RWPE2 (cell line): ENCODE measurements at regions not wholly inside any gene's neighbourhood (a gene's known extent, or its start where the extent isn't known, plus 50 kb on each side); places are given as distances from the start of the nearest gene placed in this dataset.
"Not testable (repeated sequence)": the region's sequence is repeated elsewhere in the genome, so short reads cannot be mapped to it uniquely, and the experiment has no call there.

Experiments used
- ATAC-seq: fragments of 200-7000 bp; cut with Tn5 transposase; 3 replicates; pipeline ENCODE4 v1.9.1; 2021; ENCODE audit warnings: low read depth
- DNase-seq: peaks from one replicate; pipeline ENCODE4 v3.0.0-alpha.2; 2020; ENCODE audit warnings: low spot score
- H3K27ac ChIP-seq: fragments of 450-650 bp; 2 replicates; pipeline ENCODE4 v1.5.1; 2017; ENCODE audit warnings: mild to moderate bottlenecking; ENCODE audit not compliant: poor library complexity, severe bottlenecking
- H3K27me3 ChIP-seq: fragments of 250-450 bp; sonication (Bioruptor Pico); 2 replicates; pipeline ENCODE4 v1.5.1; 2021; ENCODE audit warnings: mild to moderate bottlenecking, moderate library complexity; ENCODE audit not compliant: insufficient read depth, poor library complexity, severe bottlenecking
- H3K36me3 ChIP-seq: fragments of 250-450 bp; sonication (Bioruptor Pico); 2 replicates; pipeline ENCODE4 v1.5.1; 2020; ENCODE audit warnings: low read depth, mild to moderate bottlenecking, moderate library complexity
- H3K4me1 ChIP-seq: fragments of 250-450 bp; sonication (Bioruptor Pico); 2 replicates; pipeline ENCODE4 v1.5.1; 2021; ENCODE audit warnings: mild to moderate bottlenecking, moderate library complexity; ENCODE audit not compliant: insufficient read depth, poor library complexity, severe bottlenecking
- H3K4me3 ChIP-seq: fragments of 250-450 bp; sonication (Bioruptor Pico); 2 replicates; pipeline ENCODE4 v1.5.1; 2021; ENCODE audit warnings: mild to moderate bottlenecking, moderate library complexity; ENCODE audit not compliant: severe bottlenecking
- H3K9me3 ChIP-seq: fragments of 250-450 bp; sonication (Bioruptor Pico); 2 replicates; pipeline ENCODE4 v1.5.1; 2021; ENCODE audit warnings: mild to moderate bottlenecking, moderate library complexity; ENCODE audit not compliant: severe bottlenecking
- TF ChIP-seq, protein P1 (sequence below): fragments of 450-650 bp; IDR thresholded peaks from one replicate; pipeline ENCODE4 v1.5.1; 2017; ENCODE audit warnings: mild to moderate bottlenecking, moderate library complexity; ENCODE audit not compliant: poor library complexity, severe bottlenecking

DNA sequence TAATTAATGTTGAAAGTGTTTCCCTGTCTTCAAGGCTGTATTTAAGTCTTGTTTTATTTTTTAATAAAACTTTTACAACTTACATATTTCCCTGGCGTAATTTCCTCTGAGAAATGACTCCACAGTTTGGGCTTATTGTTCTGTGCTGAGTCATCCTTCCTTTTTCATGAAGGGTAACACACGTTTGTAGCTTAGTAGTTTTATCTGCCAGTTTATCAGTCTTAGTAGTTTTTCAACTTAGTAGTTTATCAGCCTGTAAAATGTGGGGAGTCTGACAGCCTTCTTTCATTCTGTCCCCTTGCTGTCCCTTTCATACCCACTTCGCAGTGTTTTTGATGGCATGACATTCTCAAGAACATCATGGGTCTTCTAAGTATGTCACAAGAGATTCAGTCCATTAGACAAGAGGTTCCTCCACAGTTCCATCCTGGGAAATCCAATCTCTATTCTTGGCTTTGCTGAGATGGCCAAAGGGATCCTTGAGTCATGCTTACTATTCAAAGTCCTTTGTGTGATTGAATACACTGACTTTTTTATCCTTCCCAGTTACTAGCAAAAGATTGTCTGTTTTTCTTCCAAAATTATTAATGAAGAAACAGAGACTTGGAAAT lies 60.0 kb upstream of the SGPP2 start:
- H3K36me3 ChIP-seq = no peaks in the 10 kb centered on the region
- ATAC-seq (peak; percentile 68), DNase-seq (no peak)
- no peak overlapping the region for H3K4me3 ChIP-seq
- H3K9me3 ChIP-seq = no peaks in the 10 kb centered on the region
- no peaks in the 10 kb centered on the region for H3K27me3 ChIP-seq
- TF ChIP-seq, protein P1, sequence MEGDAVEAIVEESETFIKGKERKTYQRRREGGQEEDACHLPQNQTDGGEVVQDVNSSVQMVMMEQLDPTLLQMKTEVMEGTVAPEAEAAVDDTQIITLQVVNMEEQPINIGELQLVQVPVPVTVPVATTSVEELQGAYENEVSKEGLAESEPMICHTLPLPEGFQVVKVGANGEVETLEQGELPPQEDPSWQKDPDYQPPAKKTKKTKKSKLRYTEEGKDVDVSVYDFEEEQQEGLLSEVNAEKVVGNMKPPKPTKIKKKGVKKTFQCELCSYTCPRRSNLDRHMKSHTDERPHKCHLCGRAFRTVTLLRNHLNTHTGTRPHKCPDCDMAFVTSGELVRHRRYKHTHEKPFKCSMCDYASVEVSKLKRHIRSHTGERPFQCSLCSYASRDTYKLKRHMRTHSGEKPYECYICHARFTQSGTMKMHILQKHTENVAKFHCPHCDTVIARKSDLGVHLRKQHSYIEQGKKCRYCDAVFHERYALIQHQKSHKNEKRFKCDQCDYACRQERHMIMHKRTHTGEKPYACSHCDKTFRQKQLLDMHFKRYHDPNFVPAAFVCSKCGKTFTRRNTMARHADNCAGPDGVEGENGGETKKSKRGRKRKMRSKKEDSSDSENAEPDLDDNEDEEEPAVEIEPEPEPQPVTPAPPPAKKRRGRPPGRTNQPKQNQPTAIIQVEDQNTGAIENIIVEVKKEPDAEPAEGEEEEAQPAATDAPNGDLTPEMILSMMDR = no peak
- H3K27ac ChIP-seq = peak overlapping the region; percentile 23
- H3K4me1 ChIP-seq = no peaks in the 10 kb centered on the region

DNA sequence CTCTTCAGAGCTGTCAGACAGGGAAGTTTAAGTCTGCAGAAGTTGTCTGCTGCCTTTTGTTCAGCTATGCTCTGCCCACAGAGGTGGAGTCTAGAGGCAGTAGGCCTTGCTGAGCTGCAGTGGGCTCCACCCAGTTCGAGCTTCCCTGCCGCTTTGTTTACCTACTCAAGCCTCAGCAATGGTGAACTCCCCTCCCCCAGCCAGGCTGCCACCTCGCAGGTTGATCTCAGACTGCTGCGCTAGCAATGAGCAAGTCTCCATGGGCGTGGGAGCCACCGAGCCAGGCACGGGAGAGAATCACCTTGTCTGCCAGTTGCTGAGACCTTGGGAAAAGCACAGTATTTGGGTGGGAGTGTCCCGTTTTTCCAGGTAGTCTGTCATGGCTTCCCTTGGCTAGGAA lies 56.1 kb upstream of the SGPP2 start:
- H3K27ac ChIP-seq, H3K36me3 ChIP-seq, H3K27me3 ChIP-seq, DNase-seq, H3K4me1 ChIP-seq, H3K4me3 ChIP-seq, H3K9me3 ChIP-seq, ATAC-seq: not testable (repeated sequence)

DNA sequence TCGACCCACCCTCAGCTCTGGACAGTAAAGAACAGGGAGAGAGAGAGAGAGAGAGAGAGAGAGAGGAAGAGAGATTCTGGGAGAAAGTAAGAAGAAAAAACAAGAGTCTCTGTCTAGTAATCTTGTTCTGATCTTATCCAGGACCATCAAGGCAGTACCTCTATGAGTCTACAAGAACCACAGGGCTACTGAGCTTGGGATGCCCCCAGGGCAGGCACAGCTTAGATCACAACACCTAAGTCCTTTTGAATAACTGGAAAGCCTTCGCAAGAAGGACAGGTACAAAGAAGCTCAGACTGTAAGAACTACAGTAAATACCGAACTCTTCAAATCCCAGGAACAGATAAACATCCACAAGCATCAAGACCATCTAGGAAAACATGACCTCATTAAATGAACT lies 51.4 kb upstream of the SGPP2 start:
- DNase-seq = no peak
- Histone ChIP-seq H3K36me3 (no peaks in the 10 kb centered on the region), H3K9me3 (no peaks in the 10 kb centered on the region), H3K4me3 (no peak overlapping the region), H3K4me1 (no peaks in the 10 kb centered on the region), H3K27me3 (no peaks in the 10 kb centered on the region), H3K27ac (no peak overlapping the region)
- no peak for ATAC-seq
- TF ChIP-seq, protein P1 = no peak
